Endodermal cell (in vitro differentiated cells): ENCODE measurements at regions not wholly inside any gene's neighbourhood (a gene's known extent, or its start where the extent isn't known, plus 50 kb on each side); places are given as distances from the start of the nearest gene placed in this dataset.

Experiments used
- DNase-seq: peaks from one replicate; pipeline ENCODE4 v3.0.0-alpha.2; 2017
- H3K27ac ChIP-seq: 2 replicates; pipeline ENCODE4 v1.5.1; 2013; ENCODE audit warnings: mild to moderate bottlenecking, low read depth, low read length, moderate library complexity
- H3K27me3 ChIP-seq: 2 replicates; pipeline ENCODE4 v1.6.1; 2013; ENCODE audit warnings: mild to moderate bottlenecking, low read length, moderate library complexity; ENCODE audit not compliant: insufficient read depth, control insufficient read depth, poor library complexity, severe bottlenecking
- H3K36me3 ChIP-seq: 2 replicates; pipeline ENCODE4 v1.7.0; 2013; ENCODE audit warnings: mild to moderate bottlenecking, low read length, moderate library complexity; ENCODE audit not compliant: control insufficient read depth, insufficient read depth
- H3K4me1 ChIP-seq: one replicate; pipeline ENCODE4 v1.7.0; 2013; ENCODE audit warnings: low read length; ENCODE audit not compliant: control insufficient read depth, insufficient read depth
- H3K4me3 ChIP-seq: 2 replicates; pipeline ENCODE4 v1.5.1; 2013; ENCODE audit warnings: mild to moderate bottlenecking, low read length, moderate library complexity
- H3K9ac ChIP-seq: 2 replicates; pipeline ENCODE4 v1.6.1; 2013; ENCODE audit warnings: mild to moderate bottlenecking, low read length, moderate library complexity; ENCODE audit not compliant: poor library complexity, severe bottlenecking; ENCODE audit errors: extremely low read depth
- H3K9me3 ChIP-seq: 2 replicates; pipeline ENCODE4 v1.6.1; 2013; ENCODE audit warnings: mild to moderate bottlenecking, low read length, moderate library complexity; ENCODE audit not compliant: control insufficient read depth
- H3K27ac Mint-ChIP-seq: 2 replicates; pipeline ENCODE4 v1.8.0; 2020; ENCODE audit warnings: mixed read lengths
- H3K27me3 Mint-ChIP-seq: 2 replicates; pipeline ENCODE4 v1.8.0; 2021; ENCODE audit warnings: mild to moderate bottlenecking, mixed read lengths; ENCODE audit not compliant: insufficient read depth
- H3K36me3 Mint-ChIP-seq: 2 replicates; pipeline ENCODE4 v1.8.0; 2020; ENCODE audit warnings: low read depth, mixed read lengths
- H3K4me1 Mint-ChIP-seq: 2 replicates; pipeline ENCODE4 v1.8.0; 2020; ENCODE audit warnings: mixed read lengths
- H3K4me3 Mint-ChIP-seq: 2 replicates; pipeline ENCODE4 v1.8.0; 2020; ENCODE audit warnings: mild to moderate bottlenecking, moderate library complexity, mixed read lengths
- H3K9me3 Mint-ChIP-seq: 2 replicates; pipeline ENCODE4 v1.8.0; 2020; ENCODE audit warnings: mild to moderate bottlenecking, mixed read lengths
- CTCF ChIP-seq: fragments of 200-600 bp; sonication (generic); conservative IDR thresholded peaks from 2 replicates; pipeline ENCODE4 v1.5.0; 2021; ENCODE audit warnings: antibody characterized with exemption, mild to moderate bottlenecking
- WGBS, 2 experiments: methylation state at CpG; one replicate each; pipeline versions ENCODE4 v1.1.5 to v1.1.7; 2013; ENCODE audit warnings: missing lambda C conversion rate in 2 of 2, mixed read lengths in 1 of 2; ENCODE audit not compliant: insufficient coverage in 1 of 2, insufficient read length in 1 of 2; 5-methylcytosine and 5-hydroxymethylcytosine counted together

DNA sequence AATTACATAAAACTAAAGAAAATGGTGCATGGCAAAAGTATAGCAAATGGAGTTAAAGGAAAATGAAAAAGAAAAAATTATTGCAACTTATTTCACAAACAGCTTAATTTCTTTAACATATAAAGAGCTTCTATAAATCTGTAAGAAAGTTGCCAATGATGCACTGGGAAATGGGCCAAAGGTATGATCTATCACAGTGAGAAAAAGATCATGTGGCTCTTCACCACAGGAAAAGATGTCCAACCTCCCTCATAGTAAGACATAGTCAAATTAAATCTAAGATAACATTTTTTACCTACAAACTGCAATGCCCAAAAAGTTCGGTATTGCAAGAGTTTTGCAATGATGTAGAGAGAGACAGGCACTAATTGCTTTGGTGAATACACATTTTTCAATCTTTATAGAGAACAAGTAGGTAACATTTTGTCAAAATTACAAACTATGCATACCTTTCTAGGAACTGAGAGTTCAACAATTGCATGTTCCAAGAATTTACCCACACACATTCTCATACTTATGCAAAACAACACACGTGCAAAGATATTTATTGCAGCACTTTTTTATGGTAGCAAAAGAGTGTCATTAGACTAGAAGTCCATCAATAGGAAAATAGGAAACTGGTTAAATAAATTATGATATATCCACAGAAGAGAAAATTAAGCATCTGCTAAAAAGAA lies 372.6 kb downstream of the QKI start:
- no peak overlapping the region for H3K4me3 Mint-ChIP-seq
- no peaks in the 10 kb centered on the region for H3K27me3 Mint-ChIP-seq
- Histone ChIP-seq H3K27ac (no peak overlapping the region), H3K9ac (no peak overlapping the region), H3K27me3 (no peaks in the 10 kb centered on the region), H3K9me3 (no peaks in the 10 kb centered on the region), H3K4me3 (no peak overlapping the region), H3K4me1 (no peaks in the 10 kb centered on the region), H3K36me3 (no peaks in the 10 kb centered on the region)
- no peaks in the 10 kb centered on the region for H3K36me3 Mint-ChIP-seq
- DNase-seq = no peak
- H3K27ac Mint-ChIP-seq = no peak overlapping the region
- no peaks in the 10 kb centered on the region for H3K9me3 Mint-ChIP-seq
- no peak for TF ChIP-seq CTCF
- H3K4me1 Mint-ChIP-seq = no peaks in the 10 kb centered on the region
- WGBS, 2 experiments = 82 to 83% methylated on average over 1 to 2 of the region's 2 CpGs

DNA sequence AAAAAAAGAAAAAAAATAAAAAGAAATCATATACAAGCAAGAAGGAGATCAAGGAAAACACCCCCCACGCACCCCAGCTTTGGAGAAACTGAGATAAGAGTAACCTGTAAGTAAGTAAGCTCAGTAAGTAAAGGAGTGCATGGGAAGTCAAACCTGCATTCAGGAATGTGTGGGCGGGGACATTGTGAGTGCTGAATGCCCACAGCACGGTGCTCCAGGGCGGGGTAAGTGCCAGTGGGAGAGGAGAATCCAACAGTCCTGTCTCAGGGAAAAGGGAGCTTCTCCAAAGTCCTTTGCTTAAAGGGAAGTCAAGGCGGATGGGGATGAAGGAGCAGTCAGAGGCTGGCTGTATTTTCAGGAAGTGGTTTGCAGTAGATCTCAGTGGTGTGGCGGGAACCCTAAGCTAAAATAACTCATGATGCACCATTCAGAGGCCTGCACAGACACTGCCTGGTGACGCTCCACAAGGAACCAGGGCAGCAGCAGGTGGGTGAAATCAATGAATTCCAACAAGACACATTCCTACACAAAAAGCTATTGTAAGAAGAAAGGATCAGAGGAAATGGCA lies 368.0 kb downstream of the QKI start:
- Mint-ChIP-seq H3K27me3 (no peaks in the 10 kb centered on the region), H3K36me3 (no peaks in the 10 kb centered on the region), H3K4me1 (peaks cover 9% of the 10 kb centered on the region), H3K9me3 (no peaks in the 10 kb centered on the region), H3K4me3 (no peak overlapping the region), H3K27ac (no peak overlapping the region)
- no peaks in the 10 kb centered on the region for H3K36me3 ChIP-seq
- H3K27ac ChIP-seq = no peak overlapping the region
- WGBS, 2 experiments = 87 to 93% methylated on average over 2 to 7 of the region's 7 CpGs
- H3K9me3 ChIP-seq = no peaks in the 10 kb centered on the region
- H3K27me3 ChIP-seq = no peaks in the 10 kb centered on the region
- H3K9ac ChIP-seq = no peak overlapping the region
- peaks cover 9% of the 10 kb centered on the region for H3K4me1 ChIP-seq
- peak; percentile 63 for DNase-seq
- TF ChIP-seq CTCF = no peak
- no peak overlapping the region for H3K4me3 ChIP-seq

- no peaks in the 10 kb centered on the region for H3K27me3 Mint-ChIP-seq
- DNase-seq = peak; percentile 69
- H3K27me3 ChIP-seq = no peaks in the 10 kb centered on the region
- no peak overlapping the region for H3K9ac ChIP-seq
- TF ChIP-seq CTCF = no peak
- H3K27ac ChIP-seq = peak overlapping the region; percentile 73
- no peak overlapping the region for H3K4me3 ChIP-seq
- no peaks in the 10 kb centered on the region for H3K36me3 ChIP-seq
- no peaks in the 10 kb centered on the region for H3K9me3 Mint-ChIP-seq
- H3K4me1 Mint-ChIP-seq = peaks cover 20% of the 10 kb centered on the region
- H3K9me3 ChIP-seq = no peaks in the 10 kb centered on the region
- WGBS, 2 experiments = 18 to 66% methylated on average over 2 to 5 of the region's 5 CpGs
- H3K4me1 ChIP-seq = peaks cover 11% of the 10 kb centered on the region
- no peak overlapping the region for H3K27ac Mint-ChIP-seq
- H3K4me3 Mint-ChIP-seq = no peak overlapping the region
- no peaks in the 10 kb centered on the region for H3K36me3 Mint-ChIP-seq
Observed at GRCh38 chr6:163780994-163781393, 366.5 kb downstream of the QKI start.
